K562 (cell line): ENCODE measurements at regions not wholly inside any gene's neighbourhood (a gene's known extent, or its start where the extent isn't known, plus 50 kb on each side); places are given as distances from the start of the nearest gene placed in this dataset.

Experiments used
- EWSR1 ChIP-seq: fragments of 450-650 bp; IDR thresholded peaks from 2 replicates; pipeline ENCODE4 v1.6.1; 2018; ENCODE audit warnings: borderline replicate concordance, mild to moderate bottlenecking, low read depth, moderate library complexity; ENCODE audit not compliant: partially characterized antibody
- SAFB ChIP-seq: fragments of 200-400 bp; formaldehyde crosslinking; IDR thresholded peaks from 2 replicates; pipeline ENCODE4 v1.6.1; 2017; ENCODE audit warnings: low read depth, low read length, borderline replicate concordance
- SREBF2 ChIP-seq: sonication (generic); formaldehyde crosslinking; IDR thresholded peaks from 2 replicates; pipeline ENCODE4 v1.4.0; 2020; ENCODE audit warnings: mild to moderate bottlenecking, missing genetic modification reagents
- ZNF263 ChIP-seq: sonication (generic); formaldehyde crosslinking; IDR thresholded peaks from 2 replicates; pipeline ENCODE4 v1.8.0; 2022; ENCODE audit warnings: mild to moderate bottlenecking, missing genetic modification reagents, borderline replicate concordance
- TF ChIP-seq, protein P1 (sequence below): fragments of 250-450 bp; sonication (Bioruptor Pico); IDR thresholded peaks from 2 replicates; pipeline ENCODE4 v1.4.0; 2020
- TF ChIP-seq, protein P2 (sequence below), 3 experiments: IDR thresholded peaks in 2 of 3; conservative IDR thresholded peaks in 1 of 3; 2 replicates each; pipeline ENCODE4 v1.5.1; 2011 to 2012; ENCODE audit warnings: low read length in 3 of 3, mild to moderate bottlenecking in 3 of 3, control low read depth in 2 of 3, improper control_type of control experiment in 1 of 3, inconsistent platforms in 1 of 3, low read depth in 1 of 3, mixed read lengths in 1 of 3, moderate library complexity in 1 of 3; ENCODE audit not compliant: insufficient read depth in 2 of 3
- TF ChIP-seq, protein P3 (sequence below): fragments of 250-450 bp; sonication (Bioruptor Pico); IDR thresholded peaks from 2 replicates; pipeline ENCODE4 v1.5.0; 2021
- TF ChIP-seq, protein P4 (sequence below): sonication (generic); formaldehyde crosslinking; IDR thresholded peaks from 2 replicates; pipeline ENCODE4 v1.9.0; 2022; ENCODE audit warnings: mild to moderate bottlenecking, missing genetic modification reagents

DNA sequence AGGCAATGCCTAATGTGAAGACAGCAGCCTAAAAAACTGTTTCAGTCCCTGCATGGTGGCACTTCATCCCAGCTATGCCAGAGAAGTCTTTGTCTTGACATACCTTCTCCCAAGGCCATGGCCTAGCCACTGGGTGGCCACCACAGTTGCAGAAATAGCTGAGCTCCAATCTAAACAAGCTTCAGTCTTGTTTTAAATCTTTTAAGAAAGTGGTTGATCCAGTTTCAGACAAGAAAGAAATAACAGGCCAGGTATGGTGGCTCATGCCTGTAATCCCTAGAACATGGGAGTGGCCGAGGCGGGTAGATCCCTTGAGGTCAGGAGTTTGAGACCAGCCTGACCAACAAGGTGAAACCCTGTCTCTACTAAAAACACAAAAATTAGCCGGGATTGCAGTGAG lies 600.0 kb upstream of the PLXNA2 start:
- no peak for TF ChIP-seq ZNF263 (CRISPR knock-in tag)
- TF ChIP-seq SREBF2 (CRISPR knock-in tag) = no peak
- TF ChIP-seq, protein P1, sequence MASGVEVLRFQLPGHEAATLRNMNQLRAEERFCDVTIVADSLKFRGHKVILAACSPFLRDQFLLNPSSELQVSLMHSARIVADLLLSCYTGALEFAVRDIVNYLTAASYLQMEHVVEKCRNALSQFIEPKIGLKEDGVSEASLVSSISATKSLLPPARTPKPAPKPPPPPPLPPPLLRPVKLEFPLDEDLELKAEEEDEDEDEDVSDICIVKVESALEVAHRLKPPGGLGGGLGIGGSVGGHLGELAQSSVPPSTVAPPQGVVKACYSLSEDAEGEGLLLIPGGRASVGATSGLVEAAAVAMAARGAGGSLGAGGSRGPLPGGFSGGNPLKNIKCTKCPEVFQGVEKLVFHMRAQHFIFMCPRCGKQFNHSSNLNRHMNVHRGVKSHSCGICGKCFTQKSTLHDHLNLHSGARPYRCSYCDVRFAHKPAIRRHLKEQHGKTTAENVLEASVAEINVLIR = no peak
- TF ChIP-seq, protein P2, sequence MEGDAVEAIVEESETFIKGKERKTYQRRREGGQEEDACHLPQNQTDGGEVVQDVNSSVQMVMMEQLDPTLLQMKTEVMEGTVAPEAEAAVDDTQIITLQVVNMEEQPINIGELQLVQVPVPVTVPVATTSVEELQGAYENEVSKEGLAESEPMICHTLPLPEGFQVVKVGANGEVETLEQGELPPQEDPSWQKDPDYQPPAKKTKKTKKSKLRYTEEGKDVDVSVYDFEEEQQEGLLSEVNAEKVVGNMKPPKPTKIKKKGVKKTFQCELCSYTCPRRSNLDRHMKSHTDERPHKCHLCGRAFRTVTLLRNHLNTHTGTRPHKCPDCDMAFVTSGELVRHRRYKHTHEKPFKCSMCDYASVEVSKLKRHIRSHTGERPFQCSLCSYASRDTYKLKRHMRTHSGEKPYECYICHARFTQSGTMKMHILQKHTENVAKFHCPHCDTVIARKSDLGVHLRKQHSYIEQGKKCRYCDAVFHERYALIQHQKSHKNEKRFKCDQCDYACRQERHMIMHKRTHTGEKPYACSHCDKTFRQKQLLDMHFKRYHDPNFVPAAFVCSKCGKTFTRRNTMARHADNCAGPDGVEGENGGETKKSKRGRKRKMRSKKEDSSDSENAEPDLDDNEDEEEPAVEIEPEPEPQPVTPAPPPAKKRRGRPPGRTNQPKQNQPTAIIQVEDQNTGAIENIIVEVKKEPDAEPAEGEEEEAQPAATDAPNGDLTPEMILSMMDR (IDR thresholded peaks at IDR 0.05 in 2 of 3, conservative IDR thresholded peaks at IDR 0.05 in 1 of 3; ENCODE audit: insufficient read depth in 2 of 3, low read depth in 1 of 3, low read length in 3 of 3) = no peak
- TF ChIP-seq EWSR1 = no peak
- TF ChIP-seq SAFB = no peak
- TF ChIP-seq, protein P3, sequence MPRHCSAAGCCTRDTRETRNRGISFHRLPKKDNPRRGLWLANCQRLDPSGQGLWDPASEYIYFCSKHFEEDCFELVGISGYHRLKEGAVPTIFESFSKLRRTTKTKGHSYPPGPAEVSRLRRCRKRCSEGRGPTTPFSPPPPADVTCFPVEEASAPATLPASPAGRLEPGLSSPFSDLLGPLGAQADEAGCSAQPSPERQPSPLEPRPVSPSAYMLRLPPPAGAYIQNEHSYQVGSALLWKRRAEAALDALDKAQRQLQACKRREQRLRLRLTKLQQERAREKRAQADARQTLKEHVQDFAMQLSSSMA = no peak
- TF ChIP-seq, protein P4, sequence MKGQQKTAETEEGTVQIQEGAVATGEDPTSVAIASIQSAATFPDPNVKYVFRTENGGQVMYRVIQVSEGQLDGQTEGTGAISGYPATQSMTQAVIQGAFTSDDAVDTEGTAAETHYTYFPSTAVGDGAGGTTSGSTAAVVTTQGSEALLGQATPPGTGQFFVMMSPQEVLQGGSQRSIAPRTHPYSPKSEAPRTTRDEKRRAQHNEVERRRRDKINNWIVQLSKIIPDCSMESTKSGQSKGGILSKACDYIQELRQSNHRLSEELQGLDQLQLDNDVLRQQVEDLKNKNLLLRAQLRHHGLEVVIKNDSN = no peak
